Endothelial cell (in vitro differentiated cells): ENCODE measurements at regions not wholly inside any gene's neighbourhood (a gene's known extent, or its start where the extent isn't known, plus 50 kb on each side); places are given as distances from the start of the nearest gene placed in this dataset.

Experiments
- DNase-seq: peaks from one replicate; pipeline ENCODE4 v3.0.0; 2021; ENCODE audit warnings: low spot score
- H3K27ac Mint-ChIP-seq: one replicate; pipeline ENCODE4 v1.8.0; 2021; ENCODE audit warnings: mixed read lengths, inconsistent platforms; ENCODE audit not compliant: unreplicated experiment
- H3K27me3 Mint-ChIP-seq: one replicate; pipeline ENCODE4 v1.8.0; 2021; ENCODE audit warnings: mild to moderate bottlenecking, moderate library complexity, mixed read lengths, inconsistent platforms; ENCODE audit not compliant: unreplicated experiment
- H3K36me3 Mint-ChIP-seq: one replicate; pipeline ENCODE4 v1.8.0; 2021; ENCODE audit warnings: mild to moderate bottlenecking, low read depth, mixed read lengths, inconsistent platforms; ENCODE audit not compliant: unreplicated experiment
- H3K4me1 Mint-ChIP-seq: one replicate; pipeline ENCODE4 v1.8.0; 2021; ENCODE audit warnings: mild to moderate bottlenecking, mixed read lengths, inconsistent platforms; ENCODE audit not compliant: unreplicated experiment
- H3K4me3 Mint-ChIP-seq: one replicate; pipeline ENCODE4 v1.8.0; 2021; ENCODE audit warnings: mild to moderate bottlenecking, mixed read lengths, inconsistent platforms; ENCODE audit not compliant: unreplicated experiment
- H3K9me3 Mint-ChIP-seq: one replicate; pipeline ENCODE4 v1.8.0; 2021; ENCODE audit warnings: mixed read lengths, inconsistent platforms; ENCODE audit not compliant: unreplicated experiment
- CTCF ChIP-seq: fragments of 200-600 bp; sonication (generic); IDR thresholded peaks from one replicate; pipeline ENCODE4 v1.5.0; 2021; ENCODE audit warnings: antibody characterized with exemption; ENCODE audit not compliant: unreplicated experiment

DNA sequence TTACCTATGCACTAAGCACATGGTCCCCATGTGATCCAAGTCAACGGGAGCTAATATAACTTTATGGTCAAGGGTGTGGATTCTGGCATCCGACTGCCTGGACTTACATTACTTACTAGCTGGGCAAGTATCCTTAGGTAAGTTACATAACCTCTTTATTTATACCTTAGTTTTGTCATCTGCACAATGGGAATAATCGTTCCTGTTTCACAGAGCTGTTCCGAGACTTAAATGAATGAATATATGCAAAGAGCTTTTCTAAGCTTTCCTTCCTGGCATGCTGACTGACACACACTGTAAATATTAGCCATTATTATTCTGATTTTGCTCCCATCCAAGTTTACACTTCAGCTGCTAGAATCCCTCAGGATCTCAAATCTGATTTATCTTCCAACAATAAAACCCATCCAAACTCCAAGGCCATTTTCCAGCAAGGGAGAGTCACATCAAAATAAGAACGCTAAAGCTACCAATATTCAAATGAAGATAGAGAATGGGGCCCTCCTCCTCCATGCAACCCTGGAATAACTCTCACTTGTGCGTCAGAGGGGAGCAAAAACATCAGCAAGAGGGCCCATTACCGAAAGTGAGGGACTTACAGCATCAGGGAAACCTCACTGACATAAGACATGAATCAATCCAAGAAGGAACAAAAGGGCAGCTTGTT is 115.6 kb upstream of the KAZN start:
- Mint-ChIP-seq H3K9me3 (no peaks in the 10 kb centered on the region), H3K27me3 (no peaks in the 10 kb centered on the region), H3K4me3 (no peak overlapping the region), H3K27ac (no peak overlapping the region), H3K4me1 (no peaks in the 10 kb centered on the region), H3K36me3 (no peaks in the 10 kb centered on the region)
- TF ChIP-seq CTCF, result no peak
- no peak for DNase-seq

- no peak overlapping the region for H3K27ac Mint-ChIP-seq
- no peaks in the 10 kb centered on the region for H3K9me3 Mint-ChIP-seq
- H3K4me3 Mint-ChIP-seq, result no peak overlapping the region
- no peak for DNase-seq
- no peaks in the 10 kb centered on the region for H3K36me3 Mint-ChIP-seq
- no peaks in the 10 kb centered on the region for H3K4me1 Mint-ChIP-seq
- TF ChIP-seq CTCF, result no peak
- H3K27me3 Mint-ChIP-seq, result no peaks in the 10 kb centered on the region
These were observed 113.2 kb upstream of the KAZN start for GRCh38 chr1:14485285-14485684.

DNA sequence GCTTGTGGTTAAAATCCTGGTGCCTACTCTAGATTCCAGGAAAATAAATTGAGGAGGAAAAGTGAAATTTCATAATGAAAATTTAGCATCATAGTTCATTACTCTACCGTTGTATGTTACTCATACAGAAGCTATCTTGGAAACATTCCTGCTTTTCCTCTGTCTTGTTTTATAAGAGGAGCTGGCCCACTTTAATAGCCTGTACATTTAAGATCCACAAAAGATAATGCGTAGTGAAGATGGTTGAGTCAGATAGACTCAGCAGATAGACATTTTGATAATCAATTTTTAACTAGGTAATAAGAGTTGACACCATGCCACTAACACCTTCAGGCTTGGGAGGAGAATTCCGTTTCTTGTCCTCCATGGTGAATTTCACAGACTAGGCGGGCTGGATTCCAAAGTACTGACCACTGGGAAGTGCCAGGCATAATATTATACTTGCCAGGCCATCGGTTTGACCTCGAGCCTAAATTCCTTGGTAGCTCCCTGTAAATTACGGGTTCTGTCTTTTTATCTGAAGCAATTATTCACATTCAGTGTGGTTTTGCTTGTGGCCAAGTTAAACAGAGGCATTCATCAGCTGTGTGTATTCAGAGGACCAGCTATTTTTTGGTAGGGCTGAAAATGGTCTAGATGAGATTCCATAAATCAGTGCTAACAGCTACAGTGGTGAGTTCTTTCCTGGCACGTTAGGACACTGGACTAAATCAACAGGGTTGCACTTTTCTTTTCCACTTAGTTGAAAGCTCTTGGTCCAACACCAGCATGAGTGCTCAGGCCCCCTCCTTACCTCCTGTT is 111.9 kb upstream of the KAZN start:
- DNase-seq, result no peak
- H3K27me3 Mint-ChIP-seq, result no peaks in the 10 kb centered on the region
- no peak overlapping the region for H3K27ac Mint-ChIP-seq
- no peak for TF ChIP-seq CTCF
- no peak overlapping the region for H3K4me3 Mint-ChIP-seq
- no peaks in the 10 kb centered on the region for H3K4me1 Mint-ChIP-seq
- no peaks in the 10 kb centered on the region for H3K9me3 Mint-ChIP-seq
- H3K36me3 Mint-ChIP-seq, result no peaks in the 10 kb centered on the region

DNA sequence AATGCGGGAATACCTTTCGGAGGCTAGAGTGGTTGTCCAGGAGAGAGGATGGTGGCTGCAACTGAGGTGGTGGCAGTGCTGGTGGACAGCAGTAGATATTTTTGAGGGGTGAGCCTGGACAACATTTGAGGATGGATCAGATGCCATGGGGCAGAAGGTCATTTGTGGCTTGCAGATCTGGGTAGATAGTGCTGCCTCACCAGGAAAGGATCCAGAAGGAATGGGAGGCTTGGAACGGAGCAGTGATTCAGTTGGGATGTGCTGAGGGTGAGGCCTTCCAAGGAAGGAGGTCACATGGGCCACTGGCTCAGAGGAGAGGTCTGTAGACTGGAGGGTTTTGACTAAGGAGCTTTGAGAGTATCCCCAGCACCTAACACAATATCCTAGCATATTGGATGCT is 110.8 kb upstream of the KAZN start:
- H3K27me3 Mint-ChIP-seq, result no peaks in the 10 kb centered on the region
- no peak overlapping the region for H3K4me3 Mint-ChIP-seq
- no peak for TF ChIP-seq CTCF
- no peaks in the 10 kb centered on the region for H3K9me3 Mint-ChIP-seq
- no peak for DNase-seq
- no peaks in the 10 kb centered on the region for H3K4me1 Mint-ChIP-seq
- no peaks in the 10 kb centered on the region for H3K36me3 Mint-ChIP-seq
- H3K27ac Mint-ChIP-seq, result no peak overlapping the region

DNA sequence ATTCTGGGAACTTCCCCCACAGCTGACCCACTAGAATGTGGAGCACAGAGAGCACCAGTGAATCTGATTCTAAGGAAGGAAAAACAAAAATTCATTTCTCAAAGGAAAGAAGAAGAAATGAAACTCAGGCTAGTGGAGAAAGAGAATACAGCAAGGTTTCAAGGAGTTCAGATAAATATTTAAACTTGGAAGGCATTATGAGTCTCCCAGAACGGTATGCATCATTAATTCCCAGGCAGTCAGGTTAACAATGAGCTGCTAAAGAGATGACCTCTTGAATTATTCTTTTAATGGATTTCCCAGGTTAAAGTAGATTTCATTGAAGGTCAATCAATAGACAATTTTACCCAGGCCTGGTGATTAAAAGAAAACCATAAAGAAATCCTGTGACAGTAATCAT is 103.6 kb upstream of the KAZN start:
- Mint-ChIP-seq H3K36me3 (no peaks in the 10 kb centered on the region), H3K4me3 (no peak overlapping the region), H3K27ac (no peak overlapping the region), H3K9me3 (no peaks in the 10 kb centered on the region), H3K4me1 (no peaks in the 10 kb centered on the region), H3K27me3 (no peaks in the 10 kb centered on the region)
- no peak for DNase-seq
- TF ChIP-seq CTCF, result no peak
